ENCODE measurements at regions not wholly inside any gene's neighbourhood (a gene's known extent, or its start where the extent isn't known, plus 50 kb on each side); places are given as distances from the start of the nearest gene placed in this dataset.

- Histone ChIP-seq H3K9me2 (ENCODE audit: insufficient read depth) (no peaks in the 10 kb centered on the region), H3K79me2 (ENCODE audit: low read depth) (no peaks in the 10 kb centered on the region), H2AFZ (no peak overlapping the region), H3K27ac (no peak overlapping the region), H3F3A (ENCODE audit: insufficient read depth, low read depth) (no peaks in the 10 kb centered on the region), H3K4me2 (no peak overlapping the region), H3K9me3 (ENCODE audit: insufficient read depth, low read depth) (no peaks in the 10 kb centered on the region), H3K27me3 (ENCODE audit: insufficient read depth, low read depth) (no peaks in the 10 kb centered on the region), H4K20me1 (ENCODE audit: insufficient read depth) (no peaks in the 10 kb centered on the region), H3K4me1 (replicated peaks; ENCODE audit: insufficient read depth) (peaks cover 8% of the 10 kb centered on the region; the same call in 1 of the 2 replicates), H3K4me3 (no peak overlapping the region), H3K36me3 (ENCODE audit: low read depth) (no peaks in the 10 kb centered on the region)
- no peak for TF ChIP-seq EZH2 (IDR thresholded peaks at IDR 0.05; ENCODE audit: low read depth)
- TF ChIP-seq, protein P1, sequence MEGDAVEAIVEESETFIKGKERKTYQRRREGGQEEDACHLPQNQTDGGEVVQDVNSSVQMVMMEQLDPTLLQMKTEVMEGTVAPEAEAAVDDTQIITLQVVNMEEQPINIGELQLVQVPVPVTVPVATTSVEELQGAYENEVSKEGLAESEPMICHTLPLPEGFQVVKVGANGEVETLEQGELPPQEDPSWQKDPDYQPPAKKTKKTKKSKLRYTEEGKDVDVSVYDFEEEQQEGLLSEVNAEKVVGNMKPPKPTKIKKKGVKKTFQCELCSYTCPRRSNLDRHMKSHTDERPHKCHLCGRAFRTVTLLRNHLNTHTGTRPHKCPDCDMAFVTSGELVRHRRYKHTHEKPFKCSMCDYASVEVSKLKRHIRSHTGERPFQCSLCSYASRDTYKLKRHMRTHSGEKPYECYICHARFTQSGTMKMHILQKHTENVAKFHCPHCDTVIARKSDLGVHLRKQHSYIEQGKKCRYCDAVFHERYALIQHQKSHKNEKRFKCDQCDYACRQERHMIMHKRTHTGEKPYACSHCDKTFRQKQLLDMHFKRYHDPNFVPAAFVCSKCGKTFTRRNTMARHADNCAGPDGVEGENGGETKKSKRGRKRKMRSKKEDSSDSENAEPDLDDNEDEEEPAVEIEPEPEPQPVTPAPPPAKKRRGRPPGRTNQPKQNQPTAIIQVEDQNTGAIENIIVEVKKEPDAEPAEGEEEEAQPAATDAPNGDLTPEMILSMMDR (conservative IDR thresholded peaks at IDR 0.05): no peak
- ChIA-PET CTCF (no interaction called here), POLR2A (ENCODE audit: unreplicated experiment) (no interaction called here)
- intact Hi-C loops (cut with micrococcal nuclease; ENCODE audit: unreplicated experiment): no loop called here
- DNase-seq: no peak
- BruUV-seq (replicated peaks): no TSS peak
Observed at GRCh38 chr3:31409389-31409788, 123.3 kb upstream of the STT3B start.

DNA sequence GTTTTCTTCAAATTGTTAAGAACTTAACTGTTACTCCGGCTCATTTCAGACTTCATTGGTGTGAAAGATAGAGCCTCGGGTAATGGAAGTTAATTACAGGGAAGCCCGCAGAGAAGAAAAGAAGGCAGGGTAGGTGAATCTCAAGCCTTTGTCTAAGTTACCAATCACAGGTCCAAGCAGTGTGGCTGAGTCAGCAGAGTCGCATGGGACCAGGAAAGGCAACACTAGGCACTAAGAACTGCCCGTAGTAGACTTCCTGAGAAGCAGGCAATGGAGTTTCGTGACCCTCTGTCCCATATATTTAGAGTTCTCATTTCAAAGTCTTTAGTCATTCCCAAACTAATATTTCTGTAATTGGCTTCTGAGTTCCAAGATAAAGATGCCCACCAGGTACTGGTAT is 122.9 kb upstream of the STT3B start:
- intact Hi-C loops (cut with micrococcal nuclease; ENCODE audit: unreplicated experiment): no loop called here
- Histone ChIP-seq H3K36me3 (ENCODE audit: low read depth) (no peaks in the 10 kb centered on the region), H3K9me2 (ENCODE audit: insufficient read depth) (no peaks in the 10 kb centered on the region), H3K27me3 (ENCODE audit: insufficient read depth, low read depth) (no peaks in the 10 kb centered on the region), H3K4me1 (replicated peaks; ENCODE audit: insufficient read depth) (peaks cover 8% of the 10 kb centered on the region; the same call in 1 of the 2 replicates), H4K20me1 (ENCODE audit: insufficient read depth) (no peaks in the 10 kb centered on the region), H2AFZ (no peak overlapping the region), H3K4me2 (no peak overlapping the region), H3K27ac (no peak overlapping the region), H3K79me2 (ENCODE audit: low read depth) (no peaks in the 10 kb centered on the region), H3K9me3 (ENCODE audit: insufficient read depth, low read depth) (no peaks in the 10 kb centered on the region), H3K4me3 (no peak overlapping the region), H3F3A (ENCODE audit: insufficient read depth, low read depth) (no peaks in the 10 kb centered on the region)
- BruUV-seq (replicated peaks): no TSS peak
- POLR2A ChIA-PET (ENCODE audit: unreplicated experiment): no interaction called here
- CTCF ChIA-PET: no interaction called here
- TF ChIP-seq, protein P1 (conservative IDR thresholded peaks at IDR 0.05): no peak
- TF ChIP-seq EZH2 (IDR thresholded peaks at IDR 0.05; ENCODE audit: low read depth): no peak
- no peak for DNase-seq

GRCh38 chr3:31410411-31410810 is 122.3 kb upstream of the STT3B start:
- CTCF ChIA-PET: no interaction called here
- TF ChIP-seq, protein P1 (conservative IDR thresholded peaks at IDR 0.05): no peak
- no peak for TF ChIP-seq EZH2 (IDR thresholded peaks at IDR 0.05; ENCODE audit: low read depth)
- H3K4me2 ChIP-seq: no peak overlapping the region
- no peak overlapping the region for H2AFZ ChIP-seq
- no peaks in the 10 kb centered on the region for H3K36me3 ChIP-seq (ENCODE audit: low read depth)
- intact Hi-C loops (cut with micrococcal nuclease; ENCODE audit: unreplicated experiment): no loop called here
- DNase-seq: no peak
- no peaks in the 10 kb centered on the region for H3K9me2 ChIP-seq (ENCODE audit: insufficient read depth)
- H3K27ac ChIP-seq: no peak overlapping the region
- H3K4me3 ChIP-seq: no peak overlapping the region
- H4K20me1 ChIP-seq (ENCODE audit: insufficient read depth): no peaks in the 10 kb centered on the region
- H3K79me2 ChIP-seq (ENCODE audit: low read depth): no peaks in the 10 kb centered on the region
- POLR2A ChIA-PET (ENCODE audit: unreplicated experiment): no interaction called here
- no TSS peak for BruUV-seq (replicated peaks)
- H3K4me1 ChIP-seq (replicated peaks; ENCODE audit: insufficient read depth): peaks cover 8% of the 10 kb centered on the region; the same call in 1 of the 2 replicates
- H3F3A ChIP-seq (ENCODE audit: insufficient read depth, low read depth): no peaks in the 10 kb centered on the region
- no peaks in the 10 kb centered on the region for H3K27me3 ChIP-seq (ENCODE audit: insufficient read depth, low read depth)
- H3K9me3 ChIP-seq (ENCODE audit: insufficient read depth, low read depth): no peaks in the 10 kb centered on the region
